ENCODE measurements at regions not wholly inside any gene's neighbourhood (a gene's known extent, or its start where the extent isn't known, plus 50 kb on each side); places are given as distances from the start of the nearest gene placed in this dataset.
"Not testable (repeated sequence)": the region's sequence is repeated elsewhere in the genome, so short reads cannot be mapped to it uniquely, and the experiment has no call there.

GRCh38 chr9:109599711-109600110 is 101.6 kb upstream of the PTPN3 start:
- no peak for DNase-seq

- DNase-seq = no peak
These were observed 102.0 kb upstream of the PTPN3 start for GRCh38 chr9:109600142-109600541.

- no peak for DNase-seq
These were observed 103.1 kb upstream of the PTPN3 start for GRCh38 chr9:109601181-109601580.

- no peak for DNase-seq
These were observed 104.9 kb upstream of the PTPN3 start for GRCh38 chr9:109602987-109603386.

DNA sequence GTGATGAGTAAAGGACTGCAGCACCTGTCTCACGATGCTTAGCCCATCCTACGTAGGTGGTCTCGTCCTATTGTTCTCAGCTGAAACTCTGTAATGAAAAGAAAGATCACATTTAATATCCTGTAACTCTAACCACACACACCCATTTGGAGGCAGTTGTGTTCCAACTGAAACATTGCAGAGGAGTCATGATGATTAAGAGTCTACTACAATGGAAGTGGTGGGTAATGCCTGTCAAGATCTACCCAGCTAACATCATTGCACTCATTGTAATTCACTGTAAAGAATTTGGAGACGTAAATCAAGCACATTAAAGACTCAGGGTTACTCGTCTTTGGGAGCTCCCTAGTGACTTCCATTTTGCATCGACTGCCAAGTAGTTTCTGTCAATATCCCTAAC is 106.0 kb upstream of the PTPN3 start:
- DNase-seq = no peak

DNA sequence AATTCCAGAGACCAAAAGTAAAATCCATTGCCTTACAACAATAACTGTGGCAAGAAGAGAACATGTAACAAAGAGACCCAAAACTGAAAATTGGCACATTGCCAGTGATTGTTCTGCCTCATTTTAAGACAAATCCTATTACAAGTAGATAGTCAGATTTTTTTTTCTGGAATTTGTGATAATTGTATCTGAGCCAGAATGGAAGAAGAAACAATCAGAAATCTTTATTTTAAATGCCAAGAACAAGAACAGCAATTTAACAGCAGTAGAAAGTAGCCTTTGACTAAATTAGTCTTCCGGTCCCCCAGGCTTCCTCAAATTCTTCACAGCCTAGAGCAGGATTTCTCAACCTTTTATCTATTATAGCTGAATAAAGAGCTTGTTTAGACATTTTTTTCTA is 106.7 kb upstream of the PTPN3 start:
- DNase-seq = no peak

- no peak for DNase-seq
These were observed 111.0 kb upstream of the PTPN3 start for GRCh38 chr9:109609060-109609459.

GRCh38 chr9:109616571-109617120 is 118.5 kb upstream of the PTPN3 start:
- DNase-seq = no peak

- DNase-seq = no peak
These were observed 121.2 kb upstream of the PTPN3 start for GRCh38 chr9:109619310-109619709.

DNA sequence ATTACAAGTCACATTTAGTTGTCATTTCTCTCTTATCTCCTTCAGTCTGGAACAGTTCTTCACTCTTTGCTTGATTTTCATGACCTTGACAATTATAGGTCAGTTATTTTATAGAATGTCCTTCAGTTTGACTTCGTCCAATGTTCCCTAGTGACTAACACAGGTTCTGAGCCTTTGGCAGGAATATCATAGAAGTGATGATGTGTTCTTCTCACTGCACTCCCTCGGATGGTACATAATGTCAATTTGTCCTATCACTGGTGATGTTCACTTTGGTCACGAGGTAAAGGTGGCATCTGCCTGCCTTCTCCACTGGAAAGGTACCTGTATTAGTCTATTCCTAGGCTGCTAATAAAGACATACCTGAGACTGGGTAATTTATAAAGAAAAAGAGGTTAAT is 126.0 kb upstream of the PTPN3 start:
- DNase-seq = no peak

- DNase-seq = no peak
These were observed 126.8 kb upstream of the PTPN3 start for GRCh38 chr9:109624896-109625295.

DNA sequence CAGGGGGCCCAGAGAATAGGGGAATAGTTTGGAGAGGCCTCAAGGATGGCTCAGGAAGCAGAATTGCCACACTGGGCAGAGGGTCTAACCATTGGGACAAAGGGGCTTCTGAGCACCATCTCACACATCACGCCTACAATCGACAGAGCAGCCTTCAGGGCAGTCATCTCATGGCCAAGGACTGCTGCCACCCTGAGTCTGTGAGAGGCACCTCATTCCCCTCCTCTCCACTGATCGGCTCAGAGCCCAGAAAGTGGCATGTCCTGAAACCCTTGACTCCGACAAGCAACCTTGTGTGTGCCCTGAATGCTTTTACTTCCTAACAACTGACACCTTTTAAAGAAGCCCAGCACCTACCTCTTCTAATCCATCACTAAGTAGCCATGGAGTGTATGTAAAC is 128.9 kb upstream of the PTPN3 start:
- DNase-seq = no peak

GRCh38 chr9:109629615-109630014 is 131.5 kb upstream of the PTPN3 start:
- no peak for DNase-seq

- DNase-seq = no peak
These were observed 134.7 kb upstream of the PTPN3 start for GRCh38 chr9:109632817-109633216.

DNA sequence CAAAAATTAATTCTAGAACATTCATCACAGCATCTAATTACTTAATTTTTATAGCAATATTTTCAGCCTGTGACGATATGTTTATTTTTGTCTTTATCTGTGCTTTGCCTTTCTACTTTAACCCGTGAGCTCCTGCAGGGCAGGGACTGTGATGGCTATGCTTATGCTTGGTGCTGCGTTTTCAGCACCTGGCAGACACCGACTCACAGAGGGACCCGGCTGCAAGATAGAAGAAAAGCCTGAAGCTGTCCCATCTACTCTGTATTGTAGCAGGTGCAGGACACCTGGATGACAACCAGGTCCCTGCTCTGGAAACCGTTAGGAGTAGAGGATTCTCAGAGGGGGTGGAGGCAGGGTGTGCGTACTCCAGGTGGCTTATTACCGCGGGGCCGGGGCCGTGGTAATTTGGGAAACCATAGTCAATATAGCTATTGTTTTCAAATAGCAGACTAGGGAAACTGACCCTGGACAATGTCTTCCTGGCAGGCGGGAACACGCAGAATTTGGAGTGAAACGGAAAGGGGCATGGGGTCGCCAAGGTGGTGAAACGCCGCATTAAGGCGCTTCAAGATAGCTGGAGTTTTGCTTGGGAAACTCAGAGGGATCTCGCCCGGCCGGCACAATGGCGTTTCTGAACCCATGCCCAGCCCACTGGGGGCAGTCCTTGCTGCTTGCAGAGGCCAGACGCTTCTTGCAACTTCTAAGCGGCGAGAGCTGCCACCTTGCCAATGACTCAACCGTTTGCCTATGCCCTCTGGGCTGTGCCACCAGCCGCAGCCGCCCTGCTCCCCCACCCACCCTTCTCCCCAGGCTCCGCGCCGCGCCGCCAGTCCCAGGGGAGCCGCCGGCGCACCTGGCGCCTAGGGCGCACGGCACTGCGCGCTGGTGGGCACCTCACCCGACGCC is 140.1 kb upstream of the PALM2AKAP2 start:
- no peak for DNase-seq

DNA sequence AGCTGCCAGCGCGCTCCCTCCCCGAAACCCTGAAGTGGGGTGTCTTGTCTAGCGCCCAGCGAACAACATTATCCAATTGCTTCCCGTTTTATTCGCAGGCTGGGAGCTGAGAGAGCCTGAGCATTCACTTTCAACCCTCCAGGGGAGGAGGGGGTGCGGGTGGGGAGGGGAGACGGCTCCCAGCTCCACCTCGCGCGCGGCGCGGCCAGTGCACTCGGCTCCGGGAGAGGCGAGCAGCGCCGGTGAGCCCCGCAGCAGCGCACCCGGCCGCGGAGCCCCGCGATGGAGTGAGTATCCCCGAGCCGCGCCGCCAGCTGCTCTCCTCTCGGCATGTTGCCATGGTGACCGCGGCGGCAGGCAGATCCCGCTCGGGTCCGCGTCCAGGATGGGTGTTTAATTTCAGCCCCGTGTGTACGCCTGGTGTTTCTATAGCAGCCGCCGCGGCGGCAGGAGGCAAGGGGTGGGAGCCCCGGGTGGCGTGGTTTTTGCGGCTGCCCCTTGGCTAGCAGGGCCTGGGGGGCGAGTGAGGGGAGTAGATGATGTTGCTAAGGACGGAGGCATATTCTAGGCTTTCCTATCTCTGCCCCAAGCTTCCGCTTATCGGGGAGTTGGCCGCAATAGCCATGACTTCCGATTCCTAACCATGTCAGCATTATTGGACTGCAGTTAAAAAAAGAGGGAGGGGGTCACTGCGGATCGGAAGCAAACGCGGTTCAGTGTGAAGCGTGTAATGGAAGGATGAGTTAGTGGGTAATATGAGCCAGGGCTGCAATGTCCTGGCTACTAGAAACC is 139.2 kb upstream of the PALM2AKAP2 start:
- DNase-seq = no peak

- DNase-seq = no peak
These were observed 138.7 kb upstream of the PALM2AKAP2 start for GRCh38 chr9:109641372-109641659.

GRCh38 chr9:109652112-109652511 is 127.9 kb upstream of the PALM2AKAP2 start:
- no peak for DNase-seq

GRCh38 chr9:109652971-109653370 is 127.0 kb upstream of the PALM2AKAP2 start:
- DNase-seq = no peak

- no peak for DNase-seq
These were observed 126.5 kb upstream of the PALM2AKAP2 start for GRCh38 chr9:109653470-109653869.

- not testable (repeated sequence) for DNase-seq
These were observed 116.0 kb upstream of the PALM2AKAP2 start for GRCh38 chr9:109663978-109664377.

DNA sequence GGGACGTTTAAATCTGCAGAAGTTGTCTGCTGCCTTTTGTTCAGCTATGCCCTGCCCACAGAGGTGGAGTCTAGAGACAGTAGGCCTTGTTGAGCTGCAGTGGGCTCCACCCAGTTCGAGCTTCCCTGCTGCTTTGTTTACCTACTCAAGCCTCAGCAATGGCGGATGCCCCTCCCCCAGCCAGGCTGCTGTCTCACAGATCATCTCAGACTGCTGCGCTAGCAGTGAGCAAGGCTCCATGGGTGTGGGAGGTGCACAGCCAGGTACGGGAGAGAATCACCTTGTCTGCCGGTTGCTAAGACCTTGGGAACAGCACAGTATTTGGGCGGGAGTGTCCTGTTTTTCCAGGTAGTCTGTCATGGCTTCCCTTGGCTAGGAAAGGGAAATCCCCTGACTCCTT is 114.3 kb upstream of the PALM2AKAP2 start:
- not testable (repeated sequence) for DNase-seq

- no peak for DNase-seq
These were observed 98.7 kb upstream of the PALM2AKAP2 start for GRCh38 chr9:109681301-109681700.

- DNase-seq = no peak
These were observed 97.8 kb upstream of the PALM2AKAP2 start for GRCh38 chr9:109682227-109682626.

Data from CD4-positive, alpha-beta T cell treated with Interleukin-17A for 1 hour (primary cell).